ENCODE measurements at regions not wholly inside any gene's neighbourhood (a gene's known extent, or its start where the extent isn't known, plus 50 kb on each side); places are given as distances from the start of the nearest gene placed in this dataset.

DNA sequence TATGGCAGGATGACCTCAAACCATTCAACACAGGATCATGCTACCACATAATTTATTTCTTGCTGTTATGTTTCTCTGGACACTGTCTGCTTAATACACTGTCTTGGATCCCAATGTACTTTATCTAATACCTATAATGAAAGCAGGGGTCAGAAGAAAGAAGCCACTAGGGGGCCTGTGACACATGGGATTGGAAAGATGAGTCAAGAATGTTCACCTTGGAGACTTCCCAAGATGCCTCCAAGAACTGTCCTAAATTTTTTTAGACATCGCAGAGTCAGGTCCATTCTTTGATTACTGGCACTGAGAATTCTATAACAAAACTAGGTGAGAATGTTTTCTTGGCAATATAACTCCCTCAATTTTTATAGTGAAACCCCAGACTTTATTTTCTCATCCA, 305.8 kb upstream of the SMARCA2 start (continued):
- TF ChIP-seq, protein P1, sequence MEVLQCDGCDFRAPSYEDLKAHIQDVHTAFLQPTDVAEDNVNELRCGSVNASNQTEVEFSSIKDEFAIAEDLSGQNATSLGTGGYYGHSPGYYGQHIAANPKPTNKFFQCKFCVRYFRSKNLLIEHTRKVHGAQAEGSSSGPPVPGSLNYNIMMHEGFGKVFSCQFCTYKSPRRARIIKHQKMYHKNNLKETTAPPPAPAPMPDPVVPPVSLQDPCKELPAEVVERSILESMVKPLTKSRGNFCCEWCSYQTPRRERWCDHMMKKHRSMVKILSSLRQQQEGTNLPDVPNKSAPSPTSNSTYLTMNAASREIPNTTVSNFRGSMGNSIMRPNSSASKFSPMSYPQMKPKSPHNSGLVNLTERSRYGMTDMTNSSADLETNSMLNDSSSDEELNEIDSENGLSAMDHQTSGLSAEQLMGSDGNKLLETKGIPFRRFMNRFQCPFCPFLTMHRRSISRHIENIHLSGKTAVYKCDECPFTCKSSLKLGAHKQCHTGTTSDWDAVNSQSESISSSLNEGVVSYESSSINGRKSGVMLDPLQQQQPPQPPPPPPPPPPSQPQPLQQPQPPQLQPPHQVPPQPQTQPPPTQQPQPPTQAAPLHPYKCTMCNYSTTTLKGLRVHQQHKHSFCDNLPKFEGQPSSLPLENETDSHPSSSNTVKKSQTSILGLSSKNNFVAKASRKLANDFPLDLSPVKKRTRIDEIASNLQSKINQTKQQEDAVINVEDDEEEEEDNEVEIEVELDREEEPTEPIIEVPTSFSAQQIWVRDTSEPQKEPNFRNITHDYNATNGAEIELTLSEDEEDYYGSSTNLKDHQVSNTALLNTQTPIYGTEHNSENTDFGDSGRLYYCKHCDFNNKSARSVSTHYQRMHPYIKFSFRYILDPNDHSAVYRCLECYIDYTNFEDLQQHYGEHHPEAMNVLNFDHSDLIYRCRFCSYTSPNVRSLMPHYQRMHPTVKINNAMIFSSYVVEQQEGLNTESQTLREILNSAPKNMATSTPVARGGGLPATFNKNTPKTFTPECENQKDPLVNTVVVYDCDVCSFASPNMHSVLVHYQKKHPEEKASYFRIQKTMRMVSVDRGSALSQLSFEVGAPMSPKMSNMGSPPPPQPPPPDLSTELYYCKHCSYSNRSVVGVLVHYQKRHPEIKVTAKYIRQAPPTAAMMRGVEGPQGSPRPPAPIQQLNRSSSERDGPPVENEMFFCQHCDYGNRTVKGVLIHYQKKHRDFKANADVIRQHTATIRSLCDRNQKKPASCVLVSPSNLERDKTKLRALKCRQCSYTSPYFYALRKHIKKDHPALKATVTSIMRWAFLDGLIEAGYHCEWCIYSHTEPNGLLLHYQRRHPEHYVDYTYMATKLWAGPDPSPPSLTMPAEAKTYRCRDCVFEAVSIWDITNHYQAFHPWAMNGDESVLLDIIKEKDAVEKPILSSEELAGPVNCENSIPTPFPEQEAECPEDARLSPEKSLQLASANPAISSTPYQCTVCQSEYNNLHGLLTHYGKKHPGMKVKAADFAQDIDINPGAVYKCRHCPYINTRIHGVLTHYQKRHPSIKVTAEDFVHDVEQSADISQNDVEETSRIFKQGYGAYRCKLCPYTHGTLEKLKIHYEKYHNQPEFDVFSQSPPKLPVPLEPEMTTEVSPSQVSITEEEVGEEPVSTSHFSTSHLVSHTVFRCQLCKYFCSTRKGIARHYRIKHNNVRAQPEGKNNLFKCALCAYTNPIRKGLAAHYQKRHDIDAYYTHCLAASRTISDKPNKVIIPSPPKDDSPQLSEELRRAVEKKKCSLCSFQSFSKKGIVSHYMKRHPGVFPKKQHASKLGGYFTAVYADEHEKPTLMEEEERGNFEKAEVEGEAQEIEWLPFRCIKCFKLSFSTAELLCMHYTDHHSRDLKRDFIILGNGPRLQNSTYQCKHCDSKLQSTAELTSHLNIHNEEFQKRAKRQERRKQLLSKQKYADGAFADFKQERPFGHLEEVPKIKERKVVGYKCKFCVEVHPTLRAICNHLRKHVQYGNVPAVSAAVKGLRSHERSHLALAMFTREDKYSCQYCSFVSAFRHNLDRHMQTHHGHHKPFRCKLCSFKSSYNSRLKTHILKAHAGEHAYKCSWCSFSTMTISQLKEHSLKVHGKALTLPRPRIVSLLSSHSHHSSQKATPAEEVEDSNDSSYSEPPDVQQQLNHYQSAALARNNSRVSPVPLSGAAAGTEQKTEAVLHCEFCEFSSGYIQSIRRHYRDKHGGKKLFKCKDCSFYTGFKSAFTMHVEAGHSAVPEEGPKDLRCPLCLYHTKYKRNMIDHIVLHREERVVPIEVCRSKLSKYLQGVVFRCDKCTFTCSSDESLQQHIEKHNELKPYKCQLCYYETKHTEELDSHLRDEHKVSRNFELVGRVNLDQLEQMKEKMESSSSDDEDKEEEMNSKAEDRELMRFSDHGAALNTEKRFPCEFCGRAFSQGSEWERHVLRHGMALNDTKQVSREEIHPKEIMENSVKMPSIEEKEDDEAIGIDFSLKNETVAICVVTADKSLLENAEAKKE (CRISPR knock-in tag; IDR thresholded peaks at IDR 0.05): no peak
- no peak for TF ChIP-seq EZH2 (IDR thresholded peaks at IDR 0.05; ENCODE audit: low read depth, unreplicated experiment)

DNA sequence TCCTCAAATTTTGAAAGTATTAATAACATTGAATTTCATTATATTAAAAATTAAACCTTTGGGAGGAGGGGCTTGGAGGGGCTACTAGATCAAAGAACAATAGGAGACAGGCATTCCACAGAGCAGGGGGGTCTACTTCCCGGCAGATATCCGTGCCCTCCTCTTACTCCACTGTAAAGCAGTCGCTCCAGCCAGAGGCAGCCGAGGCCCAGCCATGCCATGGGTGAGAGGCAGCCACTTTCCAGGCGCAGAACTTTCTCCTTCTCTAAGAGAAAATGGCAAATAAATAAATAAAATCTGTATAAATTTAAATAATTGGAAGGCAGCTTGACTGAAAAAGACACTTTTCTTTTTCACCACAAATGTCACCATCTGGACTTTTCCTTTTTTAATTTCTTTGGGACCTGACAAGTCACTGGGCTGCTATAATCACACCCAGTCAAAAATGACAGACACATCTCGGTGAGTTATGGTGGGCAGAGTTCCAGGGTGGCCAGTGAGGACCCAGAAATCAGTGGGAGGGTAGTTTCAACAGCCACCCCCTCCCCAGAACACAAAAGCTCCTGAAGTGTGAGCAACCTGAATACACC, 302.2 kb upstream of the SMARCA2 start:
- no peaks in the 10 kb centered on the region for H3K36me3 ChIP-seq (ENCODE audit: insufficient read depth)
- H3K4me2 ChIP-seq: no peak overlapping the region
- no peak overlapping the region for H3K27ac ChIP-seq (ENCODE audit: low read depth)
- DNase-seq (ENCODE audit: low spot score) (no peak), ATAC-seq (no peak)
- peaks cover 19% of the 10 kb centered on the region for H3K9me2 ChIP-seq (ENCODE audit: insufficient read depth)
- Mint-ChIP-seq H3K4me1 (no peaks in the 10 kb centered on the region), H3K27ac (no peak overlapping the region), H3K36me3 (ENCODE audit: low read depth) (no peaks in the 10 kb centered on the region), H3K4me3 (no peak overlapping the region), H3K27me3 (ENCODE audit: insufficient read depth, low read depth, poor library complexity) (peaks cover 2% of the 10 kb centered on the region), H3K9me3 (no peaks in the 10 kb centered on the region)
- no peaks in the 10 kb centered on the region for H3F3A ChIP-seq (replicated peaks; ENCODE audit: low read depth)
- H3K79me2 ChIP-seq (replicated peaks; ENCODE audit: insufficient read depth): no peaks in the 10 kb centered on the region
- H3K4me3 ChIP-seq: no peak overlapping the region
- no peaks in the 10 kb centered on the region for H3K27me3 ChIP-seq (ENCODE audit: insufficient read depth)
- no peaks in the 10 kb centered on the region for H3K4me1 ChIP-seq (ENCODE audit: insufficient read depth)
- H4K20me1 ChIP-seq (replicated peaks; ENCODE audit: insufficient read depth): no peaks in the 10 kb centered on the region
- no peak overlapping the region for H2AFZ ChIP-seq
- TF ChIP-seq NANOG (IDR thresholded peaks at IDR 0.05; ENCODE audit: borderline replicate concordance) (no peak), JUNB (IDR thresholded peaks at IDR 0.05; ENCODE audit: unreplicated experiment) (no peak), POLR2AphosphoS5 (IDR thresholded peaks at IDR 0.05; ENCODE audit: low read depth) (no peak), CREB1 (CRISPR knock-in tag; IDR thresholded peaks at IDR 0.05; ENCODE audit: low read depth) (no peak), ZNF331 (CRISPR knock-in tag; IDR thresholded peaks at IDR 0.05; ENCODE audit: low read depth) (no peak)
- TF ChIP-seq, protein P2, sequence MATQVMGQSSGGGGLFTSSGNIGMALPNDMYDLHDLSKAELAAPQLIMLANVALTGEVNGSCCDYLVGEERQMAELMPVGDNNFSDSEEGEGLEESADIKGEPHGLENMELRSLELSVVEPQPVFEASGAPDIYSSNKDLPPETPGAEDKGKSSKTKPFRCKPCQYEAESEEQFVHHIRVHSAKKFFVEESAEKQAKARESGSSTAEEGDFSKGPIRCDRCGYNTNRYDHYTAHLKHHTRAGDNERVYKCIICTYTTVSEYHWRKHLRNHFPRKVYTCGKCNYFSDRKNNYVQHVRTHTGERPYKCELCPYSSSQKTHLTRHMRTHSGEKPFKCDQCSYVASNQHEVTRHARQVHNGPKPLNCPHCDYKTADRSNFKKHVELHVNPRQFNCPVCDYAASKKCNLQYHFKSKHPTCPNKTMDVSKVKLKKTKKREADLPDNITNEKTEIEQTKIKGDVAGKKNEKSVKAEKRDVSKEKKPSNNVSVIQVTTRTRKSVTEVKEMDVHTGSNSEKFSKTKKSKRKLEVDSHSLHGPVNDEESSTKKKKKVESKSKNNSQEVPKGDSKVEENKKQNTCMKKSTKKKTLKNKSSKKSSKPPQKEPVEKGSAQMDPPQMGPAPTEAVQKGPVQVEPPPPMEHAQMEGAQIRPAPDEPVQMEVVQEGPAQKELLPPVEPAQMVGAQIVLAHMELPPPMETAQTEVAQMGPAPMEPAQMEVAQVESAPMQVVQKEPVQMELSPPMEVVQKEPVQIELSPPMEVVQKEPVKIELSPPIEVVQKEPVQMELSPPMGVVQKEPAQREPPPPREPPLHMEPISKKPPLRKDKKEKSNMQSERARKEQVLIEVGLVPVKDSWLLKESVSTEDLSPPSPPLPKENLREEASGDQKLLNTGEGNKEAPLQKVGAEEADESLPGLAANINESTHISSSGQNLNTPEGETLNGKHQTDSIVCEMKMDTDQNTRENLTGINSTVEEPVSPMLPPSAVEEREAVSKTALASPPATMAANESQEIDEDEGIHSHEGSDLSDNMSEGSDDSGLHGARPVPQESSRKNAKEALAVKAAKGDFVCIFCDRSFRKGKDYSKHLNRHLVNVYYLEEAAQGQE (IDR thresholded peaks at IDR 0.05; ENCODE audit: unreplicated experiment): no peak
- TF ChIP-seq, protein P3, sequence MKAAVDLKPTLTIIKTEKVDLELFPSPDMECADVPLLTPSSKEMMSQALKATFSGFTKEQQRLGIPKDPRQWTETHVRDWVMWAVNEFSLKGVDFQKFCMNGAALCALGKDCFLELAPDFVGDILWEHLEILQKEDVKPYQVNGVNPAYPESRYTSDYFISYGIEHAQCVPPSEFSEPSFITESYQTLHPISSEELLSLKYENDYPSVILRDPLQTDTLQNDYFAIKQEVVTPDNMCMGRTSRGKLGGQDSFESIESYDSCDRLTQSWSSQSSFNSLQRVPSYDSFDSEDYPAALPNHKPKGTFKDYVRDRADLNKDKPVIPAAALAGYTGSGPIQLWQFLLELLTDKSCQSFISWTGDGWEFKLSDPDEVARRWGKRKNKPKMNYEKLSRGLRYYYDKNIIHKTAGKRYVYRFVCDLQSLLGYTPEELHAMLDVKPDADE (IDR thresholded peaks at IDR 0.05): no peak
- TF ChIP-seq, protein P4, sequence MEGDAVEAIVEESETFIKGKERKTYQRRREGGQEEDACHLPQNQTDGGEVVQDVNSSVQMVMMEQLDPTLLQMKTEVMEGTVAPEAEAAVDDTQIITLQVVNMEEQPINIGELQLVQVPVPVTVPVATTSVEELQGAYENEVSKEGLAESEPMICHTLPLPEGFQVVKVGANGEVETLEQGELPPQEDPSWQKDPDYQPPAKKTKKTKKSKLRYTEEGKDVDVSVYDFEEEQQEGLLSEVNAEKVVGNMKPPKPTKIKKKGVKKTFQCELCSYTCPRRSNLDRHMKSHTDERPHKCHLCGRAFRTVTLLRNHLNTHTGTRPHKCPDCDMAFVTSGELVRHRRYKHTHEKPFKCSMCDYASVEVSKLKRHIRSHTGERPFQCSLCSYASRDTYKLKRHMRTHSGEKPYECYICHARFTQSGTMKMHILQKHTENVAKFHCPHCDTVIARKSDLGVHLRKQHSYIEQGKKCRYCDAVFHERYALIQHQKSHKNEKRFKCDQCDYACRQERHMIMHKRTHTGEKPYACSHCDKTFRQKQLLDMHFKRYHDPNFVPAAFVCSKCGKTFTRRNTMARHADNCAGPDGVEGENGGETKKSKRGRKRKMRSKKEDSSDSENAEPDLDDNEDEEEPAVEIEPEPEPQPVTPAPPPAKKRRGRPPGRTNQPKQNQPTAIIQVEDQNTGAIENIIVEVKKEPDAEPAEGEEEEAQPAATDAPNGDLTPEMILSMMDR (conservative IDR thresholded peaks at IDR 0.05; ENCODE audit: low read depth in 2 of 2): no peak

Measured in GM23338 (cell line).